ENCODE measurements at regions not wholly inside any gene's neighbourhood (a gene's known extent, or its start where the extent isn't known, plus 50 kb on each side); places are given as distances from the start of the nearest gene placed in this dataset.

DNA sequence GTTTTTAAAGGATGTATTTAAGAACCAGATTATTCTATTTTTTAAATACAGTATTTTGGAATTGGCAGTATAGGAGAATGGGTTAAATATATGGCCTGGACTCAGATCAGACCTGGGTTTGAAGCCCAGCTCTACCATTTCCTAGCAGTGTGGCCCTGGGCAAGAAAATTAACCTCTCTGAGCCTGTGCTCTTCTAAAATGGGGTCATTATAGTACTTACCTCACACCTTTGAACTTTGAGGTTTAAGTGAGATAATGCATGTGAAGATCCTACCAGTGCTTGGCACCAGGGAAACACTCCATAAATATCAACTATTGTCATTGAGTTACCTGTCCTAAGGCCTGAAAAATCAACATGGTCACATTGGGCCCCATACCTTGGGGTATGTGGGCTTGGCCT, 93.4 kb upstream of the WSB1 start:
- no peak for TF ChIP-seq EZH2phosphoT487 (IDR thresholded peaks at IDR 0.05; ENCODE audit: borderline replicate concordance, low read depth, low read length)
- TF ChIP-seq CTCF (conservative IDR thresholded peaks at IDR 0.05; ENCODE audit: low read length): no peak
- Histone ChIP-seq H3K36me3 (ENCODE audit: insufficient read depth, low read length) (no peaks in the 10 kb centered on the region), H3K9me2 (ENCODE audit: insufficient read depth, low read length) (no peaks in the 10 kb centered on the region), H3K4me2 (ENCODE audit: low read length) (no peak overlapping the region), H3K4me1 (ENCODE audit: insufficient read depth, low read length, poor library complexity, severe bottlenecking) (no peaks in the 10 kb centered on the region), H2AFZ (ENCODE audit: low read length) (no peak overlapping the region), H3K9me3 (ENCODE audit: low read length) (0 out of 2 replicates have a peak, but pooled peaks cover 5% of the 10 kb centered on the region), H3K27ac (ENCODE audit: low read depth, low read length, poor library complexity, severe bottlenecking) (no peak overlapping the region), H4K20me1 (ENCODE audit: insufficient read depth, low read length) (no peaks in the 10 kb centered on the region), H3K79me2 (ENCODE audit: insufficient read depth, low read depth, low read length) (no peaks in the 10 kb centered on the region), H3K4me3 (ENCODE audit: low read depth, low read length, poor library complexity, severe bottlenecking) (no peak overlapping the region)
- BruUV-seq (replicated peaks): no TSS peak
- intact Hi-C loops (cut with micrococcal nuclease; ENCODE audit: unreplicated experiment): no loop called here
- no peak for DNase-seq (ENCODE audit: low spot score)
- ChIA-PET CTCF (ENCODE audit: unreplicated experiment) (no interaction called here), POLR2A (no interaction called here)

DNA sequence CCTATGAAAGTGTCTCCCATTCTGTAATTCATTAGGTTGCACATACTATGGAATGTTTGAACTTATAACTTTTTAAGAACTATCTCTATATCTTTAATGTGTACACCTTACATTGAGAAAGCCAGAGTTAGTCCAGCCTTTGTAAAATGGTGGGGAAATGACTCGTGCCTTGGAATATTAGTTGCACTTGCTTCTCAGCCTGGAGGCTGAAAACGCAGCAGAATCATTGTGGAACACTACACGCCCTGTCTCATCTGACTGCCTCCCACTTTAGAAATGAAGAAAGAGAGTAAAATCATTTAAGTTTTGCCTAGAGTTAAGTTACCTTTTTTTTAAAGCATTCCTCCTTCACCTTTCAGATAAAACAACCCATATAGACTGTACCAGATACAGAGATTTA, 90.7 kb upstream of the WSB1 start:
- no peak for DNase-seq (ENCODE audit: low spot score)
- Histone ChIP-seq H3K9me2 (ENCODE audit: insufficient read depth, low read length) (no peaks in the 10 kb centered on the region), H3K4me1 (ENCODE audit: insufficient read depth, low read length, poor library complexity, severe bottlenecking) (no peaks in the 10 kb centered on the region), H3K9me3 (ENCODE audit: low read length) (no peaks in the 10 kb centered on the region), H3K36me3 (ENCODE audit: insufficient read depth, low read length) (no peaks in the 10 kb centered on the region), H3K4me2 (ENCODE audit: low read length) (no peak overlapping the region), H3K27ac (ENCODE audit: low read depth, low read length, poor library complexity, severe bottlenecking) (no peak overlapping the region), H2AFZ (ENCODE audit: low read length) (no peak overlapping the region), H3K79me2 (ENCODE audit: insufficient read depth, low read depth, low read length) (no peaks in the 10 kb centered on the region), H3K4me3 (ENCODE audit: low read depth, low read length, poor library complexity, severe bottlenecking) (no peak overlapping the region), H4K20me1 (ENCODE audit: insufficient read depth, low read length) (no peaks in the 10 kb centered on the region)
- POLR2A ChIA-PET: no interaction called here
- CTCF ChIA-PET (ENCODE audit: unreplicated experiment): interaction anchor here (0.6 kb wide), 1 partner anchor 540 kb away, joined by 3 read pairs; no protein-coding TSS in a partner anchor
- intact Hi-C loops (cut with micrococcal nuclease; ENCODE audit: unreplicated experiment): no loop called here
- TF ChIP-seq EZH2phosphoT487 (IDR thresholded peaks at IDR 0.05; ENCODE audit: borderline replicate concordance, low read depth, low read length) (no peak), CTCF (conservative IDR thresholded peaks at IDR 0.05; ENCODE audit: low read length) (no peak)
- no TSS peak for BruUV-seq (replicated peaks)

DNA sequence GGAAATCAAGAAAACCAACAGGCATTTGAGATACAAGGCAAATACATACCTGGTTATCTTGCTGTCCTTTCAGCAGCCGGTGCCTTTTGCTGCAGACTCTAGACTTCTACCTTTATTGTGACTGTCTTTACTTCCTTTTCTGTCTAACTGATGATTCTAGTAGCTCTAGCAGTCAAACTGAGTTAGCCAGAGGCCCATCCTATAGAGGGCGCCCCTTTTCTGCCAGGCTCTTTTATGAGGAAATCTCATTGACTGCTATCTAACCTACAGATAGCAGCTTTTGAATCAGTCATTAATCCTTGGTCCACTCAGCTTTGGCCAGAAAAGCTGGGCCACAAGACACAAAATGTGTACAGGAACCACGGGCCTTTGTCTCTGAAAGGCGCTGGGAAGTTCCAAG, 87.5 kb upstream of the WSB1 start:
- TF ChIP-seq CTCF (conservative IDR thresholded peaks at IDR 0.05; ENCODE audit: low read length): peak; percentile 72
- no peak for TF ChIP-seq EZH2phosphoT487 (IDR thresholded peaks at IDR 0.05; ENCODE audit: borderline replicate concordance, low read depth, low read length)
- Histone ChIP-seq H3K4me2 (ENCODE audit: low read length) (no peak overlapping the region), H3K36me3 (ENCODE audit: insufficient read depth, low read length) (no peaks in the 10 kb centered on the region), H3K4me1 (ENCODE audit: insufficient read depth, low read length, poor library complexity, severe bottlenecking) (no peaks in the 10 kb centered on the region), H3K4me3 (ENCODE audit: low read depth, low read length, poor library complexity, severe bottlenecking) (no peak overlapping the region), H3K9me2 (ENCODE audit: insufficient read depth, low read length) (no peaks in the 10 kb centered on the region), H3K9me3 (ENCODE audit: low read length) (no peaks in the 10 kb centered on the region), H3K79me2 (ENCODE audit: insufficient read depth, low read depth, low read length) (no peaks in the 10 kb centered on the region), H3K27ac (ENCODE audit: low read depth, low read length, poor library complexity, severe bottlenecking) (no peak overlapping the region), H4K20me1 (ENCODE audit: insufficient read depth, low read length) (no peaks in the 10 kb centered on the region), H2AFZ (ENCODE audit: low read length) (no peak overlapping the region)
- intact Hi-C loops (cut with micrococcal nuclease; ENCODE audit: unreplicated experiment): no loop called here
- peak; percentile 36 for DNase-seq (ENCODE audit: low spot score)
- no TSS peak for BruUV-seq (replicated peaks)
- POLR2A ChIA-PET: no interaction called here
- CTCF ChIA-PET (ENCODE audit: unreplicated experiment): interaction anchor here (1.6 kb wide), 1 partner anchor 12 kb away, joined by 4 read pairs; no protein-coding TSS in a partner anchor

Data from OCI-LY7 (cell line).